Ascending aorta (tissue), 2 donors: ENCODE measurements at regions not wholly inside any gene's neighbourhood (a gene's known extent, or its start where the extent isn't known, plus 50 kb on each side); places are given as distances from the start of the nearest gene placed in this dataset.

ENCODE experiments used
- DNase-seq, 2 donors: peaks; one replicate each; pipeline ENCODE4 v3.0.0-alpha.2; 2019; ENCODE audit warnings: low spot score in 2 of 2
- H3K27ac ChIP-seq, 2 donors: fragments of 200-600 bp; sonication (generic); one replicate each; pipeline ENCODE4 v1.5.1; 2016 to 2017; ENCODE audit warnings: mild to moderate bottlenecking in 1 of 2
- H3K27me3 ChIP-seq: fragments of 200-600 bp; sonication (generic); one replicate; pipeline ENCODE4 v1.5.1; 2017
- H3K36me3 ChIP-seq, 2 donors: fragments of 200-600 bp; sonication (generic); one replicate each; pipeline ENCODE4 v1.5.1; 2016
- H3K4me1 ChIP-seq, 2 donors: fragments of 200-600 bp; sonication (generic); one replicate each; pipeline ENCODE4 v1.5.1; 2016 to 2017; ENCODE audit warnings: mild to moderate bottlenecking in 1 of 2
- H3K4me3 ChIP-seq, 2 donors: fragments of 200-600 bp; sonication (generic); one replicate each; pipeline ENCODE4 v1.5.1; 2016 to 2017; ENCODE audit warnings: mild to moderate bottlenecking in 1 of 2
- H3K9me3 ChIP-seq, 2 donors: fragments of 200-600 bp; sonication (generic); one replicate each; pipeline ENCODE4 v1.5.1; 2016
- CTCF ChIP-seq, 3 experiments: fragments of 200-600 bp in 2 of 3; fragments of 450-650 bp in 1 of 3; sonication (generic) in 2 of 3; IDR thresholded peaks; one replicate each; pipeline ENCODE4 v1.5.1; 2016 to 2019; ENCODE audit warnings: antibody characterized with exemption in 3 of 3, mild to moderate bottlenecking in 1 of 3, moderate library complexity in 1 of 3
- intact Hi-C: fragments of 100-400 bp; cut with DNase I; formaldehyde crosslinking; loops from one replicate; pipeline ENCODE4 v1.15.1; 2023

DNA sequence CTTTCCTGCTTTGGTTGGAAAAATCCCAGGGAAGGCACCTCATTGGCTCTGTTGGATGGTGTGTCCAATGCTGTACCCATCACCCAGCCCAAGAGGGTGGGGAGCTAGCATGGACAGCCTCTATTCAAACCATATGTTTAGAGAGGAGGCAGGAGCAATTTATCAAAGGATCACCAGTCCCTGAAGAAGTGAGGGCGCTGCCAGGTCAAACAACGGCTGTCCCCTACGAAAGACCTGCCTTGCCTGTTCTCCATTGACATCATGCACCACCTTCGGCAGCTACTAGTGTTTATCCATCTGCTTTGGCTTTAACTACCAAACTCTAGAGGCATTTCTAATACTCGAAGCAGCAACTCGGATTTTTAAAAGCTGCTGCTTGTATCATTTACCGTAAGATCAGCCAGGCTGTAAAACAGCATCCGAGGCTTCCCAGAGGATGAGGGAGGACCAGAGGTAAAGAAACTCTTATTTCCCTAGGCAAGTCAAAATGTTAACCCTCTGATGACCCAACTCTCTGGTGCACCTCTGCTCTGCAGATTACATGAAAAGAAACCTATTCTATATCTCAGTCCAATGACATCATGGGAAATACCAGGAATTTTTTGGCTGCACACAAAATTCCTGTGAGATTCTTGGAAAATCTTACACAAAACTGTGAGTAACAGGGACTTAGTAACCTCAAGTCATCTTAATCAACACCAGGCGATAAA lies 720.9 kb upstream of the TBX3 start:
- peak overlapping the region; percentile 21 to 35 for H3K4me3 ChIP-seq
- intact Hi-C loops: loop anchor here (5.0 kb wide), 2 partner anchors 53 to 78 kb away; no protein-coding TSS in a partner anchor

DNA sequence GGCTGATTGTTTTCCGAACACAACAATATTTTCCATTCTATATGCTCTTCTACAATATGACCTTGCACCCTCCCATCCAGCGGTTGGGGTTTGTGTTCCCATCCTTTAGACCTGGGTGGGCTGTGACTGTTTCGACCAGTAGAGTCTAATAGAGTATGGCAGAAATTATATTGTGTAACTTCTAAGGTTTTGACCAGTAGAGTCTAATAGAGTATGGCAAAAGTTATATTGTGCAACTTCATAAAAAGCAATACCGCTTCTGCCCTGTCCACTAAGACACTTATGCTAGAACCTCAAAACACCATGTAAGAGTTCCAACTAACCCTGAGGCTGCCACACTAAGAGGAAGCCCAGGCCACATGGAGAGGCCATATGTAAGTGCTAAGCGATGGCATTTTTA lies 719.7 kb upstream of the TBX3 start:
- H3K9me3 ChIP-seq: no peaks in the 10 kb centered on the region
- intact Hi-C loops: loop anchor here (5.0 kb wide), 1 partner anchor 51 kb away; no protein-coding TSS in a partner anchor
- H3K4me3 ChIP-seq: no peak overlapping the region
- no peaks in the 10 kb centered on the region for H3K27me3 ChIP-seq
- no peak overlapping the region for H3K27ac ChIP-seq
- H3K4me1 ChIP-seq: peaks cover 0 to 4% of the 10 kb centered on the region in 2 donors
- H3K36me3 ChIP-seq: no peaks in the 10 kb centered on the region
- no peak for DNase-seq
- TF ChIP-seq CTCF (IDR thresholded peaks at IDR 0.05): no peak

More for the DNA sequence above, 720.9 kb upstream of the TBX3 start:
- H3K27me3 ChIP-seq: no peaks in the 10 kb centered on the region
- H3K36me3 ChIP-seq: no peaks in the 10 kb centered on the region
- DNase-seq: no peak
- peak overlapping the region; percentile 47 to 66 for H3K27ac ChIP-seq
- no peaks in the 10 kb centered on the region for H3K9me3 ChIP-seq
- TF ChIP-seq CTCF (IDR thresholded peaks at IDR 0.05): no peak
- H3K4me1 ChIP-seq: peaks cover 0 to 4% of the 10 kb centered on the region in 2 donors

DNA sequence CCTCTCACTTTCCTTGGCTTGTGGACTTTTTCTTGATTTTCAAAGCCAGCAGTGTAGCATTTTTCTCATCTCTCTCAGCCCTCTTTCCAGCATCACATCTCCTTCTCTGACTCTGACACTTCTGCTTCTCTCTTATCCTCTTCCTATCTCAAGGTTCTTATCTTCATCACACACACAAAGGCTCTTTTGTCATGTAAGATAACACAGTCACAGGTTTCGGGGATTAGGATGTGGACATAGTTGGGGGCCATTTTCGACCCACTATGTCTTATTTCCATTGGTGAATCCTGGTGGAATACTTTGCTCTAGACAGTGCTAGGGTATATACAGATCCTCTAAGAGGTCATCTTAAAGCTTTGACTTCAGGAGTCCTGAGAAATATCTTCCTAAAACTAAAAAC lies 719.3 kb upstream of the TBX3 start:
- Histone ChIP-seq H3K4me3 (no peak overlapping the region), H3K36me3 (no peaks in the 10 kb centered on the region), H3K4me1 (peaks cover 0 to 4% of the 10 kb centered on the region in 2 donors), H3K27ac (no peak overlapping the region), H3K27me3 (no peaks in the 10 kb centered on the region), H3K9me3 (no peaks in the 10 kb centered on the region)
- no peak for TF ChIP-seq CTCF (IDR thresholded peaks at IDR 0.05)
- no peak for DNase-seq
- intact Hi-C loops: loop anchor here (5.0 kb wide), 1 partner anchor 51 kb away; no protein-coding TSS in a partner anchor

- Histone ChIP-seq H3K4me3 (no peak overlapping the region), H3K27me3 (no peaks in the 10 kb centered on the region), H3K27ac (no peak overlapping the region), H3K4me1 (peaks cover 0 to 4% of the 10 kb centered on the region in 2 donors), H3K36me3 (no peaks in the 10 kb centered on the region), H3K9me3 (no peaks in the 10 kb centered on the region)
- no peak for TF ChIP-seq CTCF (IDR thresholded peaks at IDR 0.05)
- DNase-seq: no peak
- intact Hi-C loops: loop anchor here (5.0 kb wide), 1 partner anchor 50 kb away; no protein-coding TSS in a partner anchor
These were observed 718.6 kb upstream of the TBX3 start for GRCh38 chr12:115402443-115403180.

- H3K27me3 ChIP-seq: no peaks in the 10 kb centered on the region
- peaks cover 0 to 2% of the 10 kb centered on the region in 2 donors for H3K9me3 ChIP-seq
- H3K27ac ChIP-seq: no peak overlapping the region
- intact Hi-C loops: loop anchor here (5.0 kb wide), 1 partner anchor 49 kb away; no protein-coding TSS in a partner anchor
- H3K36me3 ChIP-seq: no peaks in the 10 kb centered on the region
- DNase-seq: no peak
- TF ChIP-seq CTCF (IDR thresholded peaks at IDR 0.05): no peak
- peaks cover 0 to 4% of the 10 kb centered on the region in 2 donors for H3K4me1 ChIP-seq
- H3K4me3 ChIP-seq: no peak overlapping the region
These were observed 717.8 kb upstream of the TBX3 start for GRCh38 chr12:115401761-115402160.
